KMS-11 (cell line): ENCODE measurements at regions not wholly inside any gene's neighbourhood (a gene's known extent, or its start where the extent isn't known, plus 50 kb on each side); places are given as distances from the start of the nearest gene placed in this dataset.
"Not testable (repeated sequence)": the region's sequence is repeated elsewhere in the genome, so short reads cannot be mapped to it uniquely, and the experiment has no call there.

Source experiments
- H2AFZ ChIP-seq: fragments of 200-600 bp; sonication (generic); 2 replicates; pipeline ENCODE4 v1.6.1; 2016; ENCODE audit warnings: antibody characterized with exemption, mixed run types, low read depth
- H3K27ac ChIP-seq: fragments of 200-600 bp; sonication (generic); 2 replicates; pipeline ENCODE4 v1.6.1; 2016; ENCODE audit warnings: mild to moderate bottlenecking, mixed run types
- H3K27me3 ChIP-seq: fragments of 200-600 bp; sonication (generic); 2 replicates; pipeline ENCODE4 v1.6.1; 2017; ENCODE audit warnings: mild to moderate bottlenecking, low read depth, mixed run types, moderate library complexity; ENCODE audit not compliant: insufficient read depth
- H3K36me3 ChIP-seq: fragments of 200-600 bp; sonication (generic); 2 replicates; pipeline ENCODE4 v1.6.1; 2017; ENCODE audit warnings: mild to moderate bottlenecking, mixed run types; ENCODE audit not compliant: insufficient read depth
- H3K4me1 ChIP-seq: fragments of 200-600 bp; sonication (generic); 2 replicates; pipeline ENCODE4 v1.6.1; 2016; ENCODE audit warnings: mild to moderate bottlenecking, low read depth, mixed run types; ENCODE audit not compliant: poor library complexity, severe bottlenecking
- H3K4me2 ChIP-seq: fragments of 200-600 bp; sonication (generic); 2 replicates; pipeline ENCODE4 v1.7.0; 2016; ENCODE audit warnings: mild to moderate bottlenecking, mixed run types
- H3K4me3 ChIP-seq: fragments of 200-600 bp; sonication (generic); IDR thresholded peaks from 2 replicates; pipeline ENCODE4 v1.6.1; 2017; ENCODE audit warnings: low read depth, low read length, mixed read lengths; ENCODE audit not compliant: insufficient read depth
- H3K79me2 ChIP-seq: fragments of 200-600 bp; sonication (generic); 2 replicates; pipeline ENCODE4 v1.6.1; 2016; ENCODE audit warnings: low read depth, mixed run types; ENCODE audit not compliant: insufficient read depth
- H3K9ac ChIP-seq: fragments of 200-600 bp; sonication (generic); 2 replicates; pipeline ENCODE4 v1.6.1; 2016; ENCODE audit warnings: mild to moderate bottlenecking, mixed run types
- H4K20me1 ChIP-seq: fragments of 200-600 bp; sonication (generic); 2 replicates; pipeline ENCODE4 v1.6.1; 2016; ENCODE audit warnings: mild to moderate bottlenecking, mixed run types; ENCODE audit not compliant: insufficient read depth

DNA sequence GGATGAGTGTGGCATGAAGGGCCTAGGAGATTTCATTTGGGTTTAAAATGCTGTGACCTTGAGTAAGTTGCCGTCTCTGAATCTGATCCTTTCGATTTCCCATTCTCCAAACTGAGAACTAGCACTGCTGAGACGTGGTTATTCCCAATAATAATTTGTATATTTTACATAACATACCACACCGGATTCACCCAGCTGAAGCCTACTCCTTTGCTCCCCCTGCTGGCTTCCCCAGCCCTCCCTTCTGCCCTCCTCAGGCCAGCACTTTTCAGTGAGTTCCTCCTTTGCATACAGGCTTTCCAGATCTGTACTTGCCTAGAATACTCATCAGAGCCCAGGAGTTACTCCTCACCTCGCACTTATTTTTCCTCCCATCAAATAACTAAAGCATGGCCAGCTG, 255.1 kb downstream of the OR4F29 start:
- not testable (repeated sequence) for H3K79me2 ChIP-seq, H3K9ac ChIP-seq, H3K4me1 ChIP-seq, H3K4me2 ChIP-seq, H4K20me1 ChIP-seq, H2AFZ ChIP-seq, H3K4me3 ChIP-seq, H3K36me3 ChIP-seq, H3K27ac ChIP-seq, H3K27me3 ChIP-seq

DNA sequence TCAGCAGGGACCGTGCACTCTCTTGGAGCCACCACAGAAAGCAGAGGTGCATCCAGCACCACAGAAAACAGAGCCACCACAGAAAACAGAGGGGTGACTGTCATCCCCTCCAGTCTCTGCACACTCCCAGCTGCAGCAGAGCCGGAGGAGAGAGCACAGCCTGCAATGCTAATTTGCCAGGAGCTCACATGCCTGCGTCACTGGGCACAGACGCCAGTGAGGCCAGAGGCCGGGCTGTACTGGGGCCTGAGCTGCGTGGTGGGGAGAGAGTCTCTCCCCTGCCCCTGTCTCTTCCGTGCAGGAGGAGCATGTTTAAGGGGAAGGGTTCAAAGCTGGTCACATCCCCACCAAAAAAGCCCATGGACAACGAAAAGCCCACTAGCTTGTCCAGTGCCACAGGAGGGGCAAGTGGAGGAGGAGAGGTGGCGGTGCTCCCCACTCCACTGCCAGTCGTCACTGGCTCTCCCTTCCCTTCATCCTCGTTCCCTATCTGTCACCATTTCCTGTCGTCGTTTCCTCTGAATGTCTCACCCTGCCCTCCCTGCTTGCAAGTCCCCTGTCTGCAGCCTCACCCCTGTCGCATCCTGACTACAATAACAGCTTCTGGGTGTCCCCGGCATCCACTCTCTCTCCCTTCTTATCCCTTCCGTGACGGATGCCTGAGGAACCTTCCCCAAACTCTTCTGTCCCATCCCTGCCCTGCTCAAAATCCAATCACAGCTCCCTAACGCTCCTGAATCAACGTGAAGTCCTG, 260.0 kb downstream of the OR4F29 start:
- not testable (repeated sequence) for H4K20me1 ChIP-seq, H3K27me3 ChIP-seq, H3K9ac ChIP-seq, H3K79me2 ChIP-seq, H3K4me2 ChIP-seq, H3K4me1 ChIP-seq, H3K27ac ChIP-seq, H2AFZ ChIP-seq, H3K36me3 ChIP-seq, H3K4me3 ChIP-seq

DNA sequence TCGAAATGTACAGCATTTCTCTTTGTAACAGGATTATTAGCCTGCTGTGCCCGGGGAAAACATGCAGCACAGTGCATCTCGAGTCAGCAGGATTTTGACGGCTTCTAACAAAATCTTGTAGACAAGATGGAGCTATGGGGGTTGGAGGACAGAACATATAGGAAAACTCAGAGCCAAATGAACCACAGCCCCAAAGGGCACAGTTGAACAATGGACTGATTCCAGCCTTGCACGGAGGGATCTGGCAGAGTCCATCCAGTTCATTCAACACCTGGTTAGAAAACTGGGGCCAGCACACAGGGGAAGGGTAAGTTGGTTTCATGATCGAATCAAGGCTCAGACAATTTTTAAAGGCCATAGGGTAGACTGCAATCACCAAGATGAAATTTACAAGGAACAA, 260.8 kb downstream of the OR4F29 start:
- not testable (repeated sequence) for H3K9ac ChIP-seq, H3K4me1 ChIP-seq, H2AFZ ChIP-seq, H3K4me3 ChIP-seq, H4K20me1 ChIP-seq, H3K4me2 ChIP-seq, H3K36me3 ChIP-seq, H3K27ac ChIP-seq, H3K27me3 ChIP-seq, H3K79me2 ChIP-seq

DNA sequence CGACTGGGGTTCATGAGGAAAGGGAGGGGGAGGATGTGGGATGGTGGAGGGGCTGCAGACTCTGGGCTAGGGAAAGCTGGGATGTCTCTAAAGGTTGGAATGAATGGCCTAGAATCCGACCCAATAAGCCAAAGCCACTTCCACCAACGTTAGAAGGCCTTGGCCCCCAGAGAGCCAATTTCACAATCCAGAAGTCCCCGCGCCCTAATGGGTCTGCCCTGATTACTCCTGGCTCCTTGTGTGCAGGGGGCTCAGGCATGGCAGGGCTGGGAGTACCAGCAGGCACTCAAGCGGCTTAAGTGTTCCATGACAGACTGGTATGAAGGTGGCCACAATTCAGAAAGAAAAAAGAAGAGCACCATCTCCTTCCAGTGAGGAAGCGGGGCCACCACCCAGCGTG, 261.6 kb downstream of the OR4F29 start:
- H3K36me3 ChIP-seq, H3K27ac ChIP-seq, H3K4me2 ChIP-seq, H3K4me1 ChIP-seq, H3K27me3 ChIP-seq, H3K79me2 ChIP-seq, H4K20me1 ChIP-seq, H2AFZ ChIP-seq, H3K4me3 ChIP-seq, H3K9ac ChIP-seq: not testable (repeated sequence)

DNA sequence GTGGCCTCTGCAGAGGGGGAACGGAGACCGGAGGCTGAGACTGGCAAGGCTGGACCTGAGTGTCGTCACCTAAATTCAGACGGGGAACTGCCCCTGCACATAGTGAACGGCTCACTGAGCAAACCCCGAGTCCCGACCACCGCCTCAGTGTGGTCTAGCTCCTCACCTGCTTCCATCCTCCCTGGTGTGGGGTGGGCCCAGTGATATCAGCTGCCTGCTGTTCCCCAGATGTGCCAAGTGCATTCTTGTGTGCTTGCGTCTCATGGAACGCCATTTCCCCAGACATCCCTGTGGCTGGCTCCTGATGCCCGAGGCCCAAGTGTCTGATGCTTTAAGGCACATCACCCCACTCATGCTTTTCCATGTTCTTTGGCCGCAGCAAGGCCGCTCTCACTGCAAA, 262.2 kb downstream of the OR4F29 start:
- not testable (repeated sequence) for H3K36me3 ChIP-seq, H3K4me1 ChIP-seq, H3K9ac ChIP-seq, H3K79me2 ChIP-seq, H3K4me2 ChIP-seq, H2AFZ ChIP-seq, H4K20me1 ChIP-seq, H3K27me3 ChIP-seq, H3K4me3 ChIP-seq, H3K27ac ChIP-seq

DNA sequence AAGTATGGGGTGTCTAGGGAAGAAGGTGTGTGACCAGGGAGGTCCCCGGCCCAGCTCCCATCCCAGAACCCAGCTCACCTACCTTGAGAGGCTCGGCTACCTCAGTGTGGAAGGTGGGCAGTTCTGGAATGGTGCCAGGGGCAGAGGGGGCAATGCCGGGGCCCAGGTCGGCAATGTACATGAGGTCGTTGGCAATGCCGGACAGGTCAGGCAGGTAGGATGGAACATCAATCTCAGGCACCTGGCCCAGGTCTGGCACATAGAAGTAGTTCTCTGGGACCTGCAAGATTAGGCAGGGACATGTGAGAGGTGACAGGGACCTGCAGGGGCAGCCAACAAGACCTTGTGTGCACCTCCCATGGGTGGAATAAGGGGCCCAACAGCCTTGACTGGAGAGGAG, 264.2 kb downstream of the OR4F29 start:
- H3K4me1 ChIP-seq, H3K36me3 ChIP-seq, H3K27me3 ChIP-seq, H3K4me2 ChIP-seq, H3K9ac ChIP-seq, H3K27ac ChIP-seq, H2AFZ ChIP-seq, H4K20me1 ChIP-seq, H3K4me3 ChIP-seq, H3K79me2 ChIP-seq: not testable (repeated sequence)

DNA sequence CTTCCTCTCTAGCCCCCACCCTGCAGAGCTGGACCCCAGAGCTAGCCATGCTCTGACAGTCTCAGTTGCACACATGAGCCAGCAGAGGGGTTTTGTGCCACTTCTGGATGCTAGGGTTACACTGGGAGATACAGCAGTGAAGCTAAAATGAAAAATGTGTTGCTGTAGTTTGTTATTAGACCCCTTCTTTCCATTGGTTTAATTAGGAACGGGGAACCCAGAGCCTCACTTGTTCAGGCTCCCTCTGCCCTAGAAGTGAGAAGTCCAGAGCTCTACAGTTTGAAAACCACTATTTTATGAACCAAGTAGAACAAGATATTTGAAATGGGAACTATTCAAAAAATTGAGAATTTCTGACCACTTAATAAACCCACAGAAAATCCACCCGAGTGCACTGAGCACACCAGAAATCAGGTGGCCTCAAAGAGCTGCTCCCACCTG, 264.8 kb downstream of the OR4F29 start:
- H2AFZ ChIP-seq, H3K36me3 ChIP-seq, H3K27me3 ChIP-seq, H3K4me1 ChIP-seq, H3K79me2 ChIP-seq, H4K20me1 ChIP-seq, H3K27ac ChIP-seq, H3K9ac ChIP-seq, H3K4me3 ChIP-seq, H3K4me2 ChIP-seq: not testable (repeated sequence)

DNA sequence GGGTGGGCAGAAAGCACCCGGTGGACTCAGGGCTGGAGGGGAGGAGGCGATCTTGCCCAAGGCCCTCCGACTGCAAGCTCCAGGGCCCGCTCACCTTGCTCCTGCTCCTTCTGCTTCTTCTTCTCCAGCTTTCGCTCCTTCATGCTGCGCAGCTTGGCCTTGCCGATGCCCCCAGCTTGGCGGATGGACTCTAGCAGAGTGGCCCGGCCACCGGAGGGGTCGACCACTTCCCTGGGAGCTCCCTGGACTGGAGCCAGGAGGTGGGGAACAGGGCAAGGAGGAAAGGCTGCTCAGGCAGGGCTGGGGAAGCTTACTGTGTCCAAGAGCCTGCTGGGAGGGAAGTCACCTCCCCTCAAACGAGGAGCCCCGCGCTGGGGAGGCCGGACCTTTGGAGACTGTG, 265.3 kb downstream of the OR4F29 start:
- H4K20me1 ChIP-seq, H3K9ac ChIP-seq, H3K4me2 ChIP-seq, H3K4me1 ChIP-seq, H3K36me3 ChIP-seq, H3K27ac ChIP-seq, H3K27me3 ChIP-seq, H3K79me2 ChIP-seq, H2AFZ ChIP-seq, H3K4me3 ChIP-seq: not testable (repeated sequence)

DNA sequence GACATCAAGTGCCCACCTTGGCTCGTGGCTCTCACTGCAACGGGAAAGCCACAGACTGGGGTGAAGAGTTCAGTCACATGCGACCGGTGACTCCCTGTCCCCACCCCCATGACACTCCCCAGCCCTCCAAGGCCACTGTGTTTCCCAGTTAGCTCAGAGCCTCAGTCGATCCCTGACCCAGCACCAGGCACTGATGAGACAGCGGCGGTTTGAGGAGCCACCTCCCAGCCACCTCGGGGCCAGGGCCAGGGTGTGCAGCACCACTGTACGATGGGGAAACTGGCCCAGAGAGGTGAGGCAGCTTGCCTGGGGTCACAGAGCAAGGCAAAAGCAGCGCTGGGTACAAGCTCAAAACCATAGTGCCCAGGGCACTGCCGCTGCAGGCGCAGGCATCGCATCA, 266.0 kb downstream of the OR4F29 start:
- H3K79me2 ChIP-seq, H3K4me1 ChIP-seq, H2AFZ ChIP-seq, H4K20me1 ChIP-seq, H3K4me3 ChIP-seq, H3K27me3 ChIP-seq, H3K27ac ChIP-seq, H3K4me2 ChIP-seq, H3K9ac ChIP-seq, H3K36me3 ChIP-seq: not testable (repeated sequence)

DNA sequence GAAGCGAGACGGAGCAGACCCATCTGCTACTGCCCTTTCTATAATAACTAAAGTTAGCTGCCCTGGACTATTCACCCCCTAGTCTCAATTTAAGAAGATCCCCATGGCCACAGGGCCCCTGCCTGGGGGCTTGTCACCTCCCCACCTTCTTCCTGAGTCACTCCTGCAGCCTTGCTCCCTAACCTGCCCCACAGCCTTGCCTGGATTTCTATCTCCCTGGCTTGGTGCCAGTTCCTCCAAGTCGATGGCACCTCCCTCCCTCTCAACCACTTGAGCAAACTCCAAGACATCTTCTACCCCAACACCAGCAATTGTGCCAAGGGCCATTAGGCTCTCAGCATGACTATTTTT, 267.2 kb downstream of the OR4F29 start:
- H3K9ac ChIP-seq, H3K27ac ChIP-seq, H3K27me3 ChIP-seq, H3K4me1 ChIP-seq, H3K79me2 ChIP-seq, H3K36me3 ChIP-seq, H3K4me2 ChIP-seq, H3K4me3 ChIP-seq, H2AFZ ChIP-seq, H4K20me1 ChIP-seq: not testable (repeated sequence)
